Loucy (cell line): ENCODE measurements at regions not wholly inside any gene's neighbourhood (a gene's known extent, or its start where the extent isn't known, plus 50 kb on each side); places are given as distances from the start of the nearest gene placed in this dataset.

Experiments used
- H2AFZ ChIP-seq: fragments of 200-600 bp; sonication (generic); 2 replicates; pipeline ENCODE4 v1.6.0; 2016; ENCODE audit warnings: antibody characterized with exemption, mild to moderate bottlenecking, low read length, moderate library complexity
- H3F3A ChIP-seq: fragments of 200-600 bp; 2 replicates; pipeline ENCODE4 v1.6.0; 2016; ENCODE audit warnings: antibody characterized with exemption, low read depth, mild to moderate bottlenecking
- H3K27me3 ChIP-seq: fragments of 200-600 bp; sonication (generic); 2 replicates; pipeline ENCODE4 v1.6.1; 2014; ENCODE audit warnings: low read length, mild to moderate bottlenecking; ENCODE audit not compliant: insufficient read depth, poor library complexity, severe bottlenecking
- H3K36me3 ChIP-seq: fragments of 200-600 bp; sonication (generic); 2 replicates; pipeline ENCODE4 v1.6.1; 2016; ENCODE audit warnings: low read length; ENCODE audit not compliant: insufficient read depth
- H3K4me1 ChIP-seq: fragments of 200-600 bp; sonication (generic); 2 replicates; pipeline ENCODE4 v1.5.1; 2014; ENCODE audit warnings: low read length, mild to moderate bottlenecking; ENCODE audit not compliant: insufficient read depth, poor library complexity, severe bottlenecking
- H3K4me2 ChIP-seq: fragments of 200-600 bp; sonication (generic); 2 replicates; pipeline ENCODE4 v1.6.0; 2014; ENCODE audit warnings: antibody characterized with exemption, low read length, low read depth, mild to moderate bottlenecking; ENCODE audit not compliant: poor library complexity, severe bottlenecking
- H3K4me3 ChIP-seq: fragments of 200-600 bp; sonication (generic); 2 replicates; pipeline ENCODE4 v1.5.1; 2014; ENCODE audit warnings: low read length, mild to moderate bottlenecking, mixed read lengths; ENCODE audit not compliant: poor library complexity, severe bottlenecking
- H3K79me2 ChIP-seq: fragments of 200-600 bp; sonication (generic); 2 replicates; pipeline ENCODE4 v1.6.1; 2014; ENCODE audit warnings: low read length; ENCODE audit not compliant: insufficient read depth
- H3K9ac ChIP-seq: fragments of 200-600 bp; sonication (generic); 2 replicates; pipeline ENCODE4 v1.6.0; 2014; ENCODE audit warnings: mild to moderate bottlenecking, low read depth, low read length, moderate library complexity; ENCODE audit not compliant: poor library complexity, severe bottlenecking
- H3K9me2 ChIP-seq: fragments of 200-600 bp; sonication (generic); replicated peaks from 2 replicates; pipeline ENCODE4 v1.6.1; 2016; ENCODE audit warnings: low read depth, low read length, mixed read lengths
- H3K9me3 ChIP-seq: fragments of 200-600 bp; sonication (generic); 2 replicates; pipeline ENCODE4 v1.6.1; 2014; ENCODE audit warnings: mild to moderate bottlenecking, antibody characterized with exemption, low read length, low read depth; ENCODE audit not compliant: insufficient read depth
- H4K20me1 ChIP-seq: fragments of 200-600 bp; sonication (generic); 2 replicates; pipeline ENCODE4 v1.6.0; 2014; ENCODE audit warnings: antibody characterized with exemption, low read length, mild to moderate bottlenecking; ENCODE audit not compliant: insufficient read depth, poor library complexity, severe bottlenecking
- CTCF ChIP-seq: fragments of 200-600 bp; sonication (generic); conservative IDR thresholded peaks from 2 replicates; pipeline ENCODE4 v1.5.1; 2014; ENCODE audit warnings: mild to moderate bottlenecking, antibody characterized with exemption, low read length
- EZH2phosphoT487 ChIP-seq: fragments of 200-600 bp; IDR thresholded peaks from 2 replicates; pipeline ENCODE4 v1.6.1; 2018; ENCODE audit warnings: antibody characterized with exemption, mild to moderate bottlenecking, moderate library complexity, borderline replicate concordance

DNA sequence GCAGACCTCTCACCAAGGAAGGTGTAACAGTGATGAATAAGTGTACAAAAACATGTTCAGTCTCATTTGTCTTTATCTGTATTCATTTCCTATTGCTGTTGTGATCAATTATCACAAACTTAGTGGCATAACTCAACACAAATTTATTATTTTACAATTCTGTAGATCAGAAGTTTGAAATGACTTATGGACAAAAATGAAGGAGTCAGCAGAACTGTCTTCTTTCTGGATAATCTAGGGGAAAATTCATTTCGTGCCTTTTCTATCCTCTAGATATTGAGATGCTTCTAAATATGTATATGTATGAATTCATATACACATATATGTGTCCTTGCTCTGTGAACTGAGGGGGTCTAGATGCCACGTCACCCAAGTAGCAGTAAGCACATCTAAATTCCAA, 663.1 kb upstream of the MARCKS start:
- no peak overlapping the region for H3K9ac ChIP-seq
- H4K20me1 ChIP-seq, result no peaks in the 10 kb centered on the region
- H3K4me1 ChIP-seq, result no peaks in the 10 kb centered on the region
- H3F3A ChIP-seq, result no peaks in the 10 kb centered on the region
- no peaks in the 10 kb centered on the region for H3K79me2 ChIP-seq
- no peak overlapping the region for H2AFZ ChIP-seq
- H3K9me2 ChIP-seq, result no peaks in the 10 kb centered on the region
- no peak overlapping the region for H3K4me3 ChIP-seq
- H3K4me2 ChIP-seq, result no peak overlapping the region
- H3K36me3 ChIP-seq, result no peaks in the 10 kb centered on the region
- no peaks in the 10 kb centered on the region for H3K27me3 ChIP-seq
- H3K9me3 ChIP-seq, result no peaks in the 10 kb centered on the region
- TF ChIP-seq EZH2phosphoT487 (no peak), CTCF (no peak)

GRCh38 chr6:113202852-113203714, 654.1 kb upstream of the MARCKS start:
- Histone ChIP-seq H3K9ac (no peak overlapping the region), H3F3A (no peaks in the 10 kb centered on the region), H2AFZ (no peak overlapping the region), H3K4me2 (no peak overlapping the region), H3K4me1 (no peaks in the 10 kb centered on the region), H3K9me3 (no peaks in the 10 kb centered on the region), H4K20me1 (no peaks in the 10 kb centered on the region), H3K9me2 (no peaks in the 10 kb centered on the region), H3K27me3 (no peaks in the 10 kb centered on the region), H3K79me2 (no peaks in the 10 kb centered on the region), H3K36me3 (no peaks in the 10 kb centered on the region), H3K4me3 (no peak overlapping the region)
- TF ChIP-seq CTCF, result no peak
- no peak for TF ChIP-seq EZH2phosphoT487

GRCh38 chr6:113203715-113204110, 653.4 kb upstream of the MARCKS start:
- Histone ChIP-seq H3K4me1 (no peaks in the 10 kb centered on the region), H3K79me2 (no peaks in the 10 kb centered on the region), H3K27me3 (no peaks in the 10 kb centered on the region), H3K9me3 (no peaks in the 10 kb centered on the region), H3K9ac (no peak overlapping the region), H4K20me1 (no peaks in the 10 kb centered on the region), H3K4me3 (no peak overlapping the region), H2AFZ (no peak overlapping the region), H3K36me3 (no peaks in the 10 kb centered on the region), H3F3A (no peaks in the 10 kb centered on the region), H3K4me2 (no peak overlapping the region), H3K9me2 (no peaks in the 10 kb centered on the region)
- TF ChIP-seq EZH2phosphoT487 (no peak), CTCF (no peak)
